Urinary bladder (tissue), 3 donors: ENCODE measurements at regions not wholly inside any gene's neighbourhood (a gene's known extent, or its start where the extent isn't known, plus 50 kb on each side); places are given as distances from the start of the nearest gene placed in this dataset.
"Not testable (repeated sequence)": the region's sequence is repeated elsewhere in the genome, so short reads cannot be mapped to it uniquely, and the experiment has no call there.

Experiments used
- DNase-seq: peaks from one replicate; pipeline ENCODE4 v3.0.0-alpha.2; 2015; ENCODE audit errors: extremely low spot score
- H3K27ac ChIP-seq: one replicate; pipeline ENCODE4 v1.5.1; 2013; ENCODE audit warnings: low read depth, mild to moderate bottlenecking, moderate library complexity
- H3K36me3 ChIP-seq: one replicate; pipeline ENCODE4 v1.6.1; 2013; ENCODE audit warnings: mild to moderate bottlenecking, moderate library complexity; ENCODE audit not compliant: insufficient read depth
- H3K4me1 ChIP-seq: one replicate; pipeline ENCODE4 v1.6.1; 2013; ENCODE audit warnings: mild to moderate bottlenecking, moderate library complexity; ENCODE audit not compliant: insufficient read depth
- H3K4me3 ChIP-seq: one replicate; pipeline ENCODE4 v1.5.1; 2013; ENCODE audit warnings: low read depth, low read length
- WGBS: extraction: QIAGEN DNeasy Blood & Tissue Kit; methylation state at CpG from one replicate; pipeline ENCODE4 v1.1.7; 2013; 5-methylcytosine and 5-hydroxymethylcytosine counted together
- donor health status: healthy with polysubstance abuse.
- donor health status: healthy.

DNA sequence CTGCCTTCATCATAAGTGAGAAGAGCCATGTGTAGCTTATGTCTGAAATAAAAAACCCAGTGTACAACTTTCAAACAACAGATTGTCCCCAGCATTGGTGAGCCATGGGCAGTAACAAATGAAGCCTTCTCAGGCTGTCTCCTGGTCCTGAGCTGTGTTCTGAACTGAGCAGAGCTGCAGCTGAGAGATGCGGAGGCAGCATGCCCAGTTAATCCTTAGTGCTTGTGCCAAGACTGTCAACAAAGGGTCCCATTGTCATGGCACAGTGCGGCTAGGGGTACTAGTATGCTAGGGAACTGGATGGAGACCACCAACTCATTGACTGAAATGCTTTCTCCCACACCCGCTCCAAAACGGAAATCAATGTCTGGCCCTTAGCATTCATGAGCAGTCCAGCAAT lies 154.3 kb downstream of the RMST start:
- Histone ChIP-seq H3K4me3 (no peak overlapping the region), H3K27ac (no peak overlapping the region), H3K36me3 (no peaks in the 10 kb centered on the region), H3K4me1 (no peaks in the 10 kb centered on the region)
- WGBS: 78% methylated on average over 4 of the region's 4 CpGs
- DNase-seq: no peak

GRCh38 chr12:97628962-97629361 lies 166.4 kb downstream of the RMST start:
- Histone ChIP-seq H3K4me1 (no peaks in the 10 kb centered on the region), H3K4me3 (no peak overlapping the region), H3K27ac (no peak overlapping the region), H3K36me3 (no peaks in the 10 kb centered on the region)
- DNase-seq: no peak

- no peak overlapping the region for H3K4me3 ChIP-seq
- DNase-seq: no peak
- H3K4me1 ChIP-seq: no peaks in the 10 kb centered on the region
These were observed 166.8 kb downstream of the RMST start for GRCh38 chr12:97629382-97629781.

GRCh38 chr12:97630356-97630755 lies 167.8 kb downstream of the RMST start:
- no peaks in the 10 kb centered on the region for H3K36me3 ChIP-seq
- 63% methylated on average over 2 of the region's 2 CpGs for WGBS
- no peak for DNase-seq

More at GRCh38 chr12:97629382-97629781, 166.8 kb downstream of the RMST start:
- Histone ChIP-seq H3K36me3 (no peaks in the 10 kb centered on the region), H3K27ac (no peak overlapping the region)

GRCh38 chr12:97630875-97631274 lies 168.3 kb downstream of the RMST start:
- WGBS: 34% methylated on average over 4 of the region's 4 CpGs
- Histone ChIP-seq H3K27ac (no peak overlapping the region), H3K36me3 (no peaks in the 10 kb centered on the region), H3K4me1 (no peaks in the 10 kb centered on the region), H3K4me3 (no peak overlapping the region)
- DNase-seq: no peak

More at GRCh38 chr12:97630356-97630755, 167.8 kb downstream of the RMST start:
- Histone ChIP-seq H3K4me3 (no peak overlapping the region), H3K27ac (no peak overlapping the region), H3K4me1 (no peaks in the 10 kb centered on the region)

DNA sequence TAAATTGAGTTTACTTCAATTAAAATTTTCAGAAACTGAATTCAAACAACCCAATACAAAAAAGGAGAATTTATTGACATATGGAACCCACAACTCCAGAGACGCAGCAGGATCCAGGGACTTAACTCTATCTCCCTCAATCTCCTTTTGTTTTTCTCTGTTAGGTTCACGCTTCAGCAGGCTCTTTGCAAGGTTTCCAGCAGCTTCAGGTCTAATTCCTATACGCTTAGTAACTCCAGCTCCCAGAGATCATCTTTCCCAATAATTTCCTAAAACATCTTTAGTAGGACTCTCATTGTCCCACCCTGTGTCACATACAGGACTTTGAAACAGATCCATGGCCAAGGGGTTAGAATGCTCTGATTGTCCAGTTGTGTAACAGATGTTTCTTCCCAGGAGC lies 175.2 kb downstream of the RMST start:
- no peak overlapping the region for H3K27ac ChIP-seq
- WGBS: 61% methylated on average over 3 of the region's 3 CpGs
- no peaks in the 10 kb centered on the region for H3K36me3 ChIP-seq
- H3K4me1 ChIP-seq: no peaks in the 10 kb centered on the region
- DNase-seq: no peak
- no peak overlapping the region for H3K4me3 ChIP-seq

DNA sequence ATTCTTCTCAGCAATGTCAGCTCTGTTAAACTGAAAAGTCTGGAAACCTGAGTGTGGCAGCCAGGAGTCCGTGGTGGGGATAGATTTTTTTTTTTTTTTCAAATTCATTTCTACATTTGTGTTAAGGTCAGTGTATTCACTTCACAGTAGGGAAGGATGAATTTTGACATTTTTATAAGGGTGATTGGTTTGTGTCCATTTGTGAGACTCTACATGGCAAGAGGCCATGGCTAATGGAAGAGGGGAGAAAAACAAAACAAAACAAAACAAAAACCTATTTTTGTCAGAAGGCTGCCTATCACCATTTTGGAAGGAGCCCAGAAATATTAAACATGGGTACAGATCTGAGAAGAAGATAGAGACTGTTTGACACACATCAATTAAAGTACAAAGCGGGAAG lies 176.1 kb downstream of the RMST start:
- H3K27ac ChIP-seq: no peak overlapping the region
- H3K4me1 ChIP-seq: no peaks in the 10 kb centered on the region
- no peak for DNase-seq
- 73% methylated on average over 2 of the region's 2 CpGs for WGBS
- H3K36me3 ChIP-seq: no peaks in the 10 kb centered on the region
- H3K4me3 ChIP-seq: no peak overlapping the region

DNA sequence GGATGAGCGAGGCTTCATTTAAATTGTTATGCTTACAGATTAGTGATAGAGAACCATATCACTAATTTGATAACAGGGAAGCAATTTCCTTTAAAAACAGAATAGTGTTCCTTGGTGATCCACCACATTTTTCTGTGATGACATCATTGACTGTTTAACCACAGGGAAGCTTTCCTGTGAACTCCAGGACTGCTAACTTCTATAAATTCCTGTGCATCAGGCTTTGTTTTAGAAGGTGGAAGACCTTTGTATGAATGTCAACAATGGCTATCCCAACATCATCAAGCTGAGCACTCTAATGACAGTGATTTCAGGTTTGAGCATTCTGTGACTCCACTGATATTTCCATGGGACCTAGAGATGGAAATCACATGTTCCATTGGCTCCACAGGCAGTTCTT lies 177.1 kb downstream of the RMST start:
- Histone ChIP-seq H3K4me1 (no peaks in the 10 kb centered on the region), H3K4me3 (no peak overlapping the region), H3K36me3 (no peaks in the 10 kb centered on the region), H3K27ac (no peak overlapping the region)
- 60% methylated on average over 1 of the region's 1 CpG for WGBS
- DNase-seq: no peak

DNA sequence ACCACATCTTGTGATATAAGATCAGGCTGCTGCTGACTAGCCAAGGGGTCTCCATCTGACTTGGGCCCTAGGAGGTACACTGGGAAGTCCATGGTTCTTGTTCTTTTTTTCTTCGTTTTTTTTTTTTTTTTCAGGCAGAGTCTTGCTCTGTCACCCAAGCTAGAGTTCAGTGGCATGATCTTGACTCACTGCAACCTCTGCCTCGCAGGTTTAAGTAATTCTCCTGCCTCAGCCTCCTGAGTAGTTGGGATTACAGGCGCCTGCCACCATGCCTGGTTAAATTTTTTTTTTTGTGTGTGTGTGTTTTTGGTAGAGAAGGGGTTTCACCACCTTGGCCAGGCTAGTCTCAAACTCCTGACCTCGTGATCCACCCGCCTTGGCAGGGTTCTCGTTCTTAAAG lies 178.2 kb downstream of the RMST start:
- 89% methylated on average over 6 of the region's 6 CpGs for WGBS
- Histone ChIP-seq H3K4me3 (no peak overlapping the region), H3K27ac (no peak overlapping the region), H3K36me3 (no peaks in the 10 kb centered on the region), H3K4me1 (no peaks in the 10 kb centered on the region)
- DNase-seq: no peak

DNA sequence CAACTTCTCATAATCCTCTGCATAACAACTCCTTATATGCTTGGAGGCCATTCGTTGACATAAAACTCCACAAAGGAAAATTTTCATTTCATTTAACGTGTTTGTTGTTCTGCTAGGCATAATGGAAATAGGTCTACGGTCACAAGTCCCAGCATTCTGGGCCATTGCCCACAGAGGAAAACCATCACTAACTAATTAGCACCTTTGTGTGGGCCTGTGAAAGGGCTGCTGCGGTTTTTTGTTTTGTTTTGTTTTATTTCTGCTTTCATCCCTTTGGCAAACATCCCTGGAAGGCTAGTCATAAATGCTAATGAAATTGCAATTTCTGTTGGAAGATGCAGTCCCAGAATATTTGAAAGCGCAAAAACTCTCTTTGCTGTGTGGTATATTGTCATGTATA lies 180.3 kb downstream of the RMST start:
- H3K4me1 ChIP-seq: no peaks in the 10 kb centered on the region
- no peak overlapping the region for H3K27ac ChIP-seq
- DNase-seq: no peak
- H3K36me3 ChIP-seq: no peaks in the 10 kb centered on the region
- WGBS: 64% methylated on average over 5 of the region's 5 CpGs
- H3K4me3 ChIP-seq: no peak overlapping the region

DNA sequence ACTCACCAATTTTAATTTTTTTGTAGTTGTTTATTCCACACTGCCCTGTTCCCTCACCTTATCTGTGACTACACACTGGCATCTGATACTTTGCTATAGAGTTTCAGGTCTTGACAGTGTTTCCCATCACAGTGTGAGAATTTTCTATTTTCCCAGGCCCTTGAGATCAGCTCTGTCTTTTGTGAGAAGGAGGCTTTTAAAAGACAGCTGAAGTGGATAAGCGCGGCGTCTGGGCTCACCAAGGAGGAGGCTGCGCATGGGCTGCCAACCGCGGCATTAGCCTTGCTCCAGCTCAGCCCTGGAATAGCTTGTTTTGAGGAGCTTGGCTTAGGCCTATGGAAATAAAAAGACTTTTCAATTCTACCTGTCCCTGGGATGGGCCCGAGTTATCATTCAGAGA lies 181.3 kb downstream of the RMST start:
- Histone ChIP-seq H3K27ac (no peak overlapping the region), H3K36me3 (no peaks in the 10 kb centered on the region), H3K4me1 (no peaks in the 10 kb centered on the region), H3K4me3 (no peak overlapping the region)
- 75% methylated on average over 7 of the region's 7 CpGs for WGBS
- DNase-seq: no peak

- no peaks in the 10 kb centered on the region for H3K36me3 ChIP-seq
- no peak overlapping the region for H3K27ac ChIP-seq
- WGBS: 63% methylated on average over 1 of the region's 1 CpG
- DNase-seq: no peak
- H3K4me1 ChIP-seq: no peaks in the 10 kb centered on the region
- H3K4me3 ChIP-seq: no peak overlapping the region
These were observed 183.1 kb downstream of the RMST start for GRCh38 chr12:97645726-97646125.

DNA sequence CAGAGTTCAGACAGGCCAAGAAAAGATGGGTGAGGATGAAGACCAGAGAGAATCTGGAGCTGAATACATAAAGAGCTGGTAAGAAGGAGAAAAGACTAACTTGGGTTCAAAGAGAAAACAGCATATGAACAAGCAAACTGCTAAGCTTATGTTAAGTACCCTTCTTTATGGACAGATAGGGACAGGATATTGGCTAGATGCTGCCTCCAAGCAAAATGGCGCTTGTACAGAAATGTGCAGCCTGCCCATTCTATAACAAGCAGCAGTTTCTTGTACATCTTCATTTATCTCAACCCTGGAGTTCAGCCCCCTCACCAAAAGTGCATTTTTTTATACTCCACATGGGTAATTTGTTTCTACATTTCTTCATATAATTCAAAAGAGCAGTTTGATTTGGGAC lies 184.5 kb downstream of the RMST start:
- no peak for DNase-seq
- Histone ChIP-seq H3K4me1 (no peaks in the 10 kb centered on the region), H3K4me3 (no peak overlapping the region), H3K27ac (no peak overlapping the region), H3K36me3 (no peaks in the 10 kb centered on the region)
- WGBS: 92% methylated on average over 1 of the region's 1 CpG

GRCh38 chr12:97650242-97650641 lies 187.6 kb downstream of the RMST start:
- no peak overlapping the region for H3K27ac ChIP-seq
- WGBS: 64% methylated on average over 2 of the region's 2 CpGs
- H3K4me3 ChIP-seq: no peak overlapping the region
- H3K4me1 ChIP-seq: no peaks in the 10 kb centered on the region
- DNase-seq: no peak
- H3K36me3 ChIP-seq: no peaks in the 10 kb centered on the region

- not testable (repeated sequence) for DNase-seq, H3K4me3 ChIP-seq, H3K27ac ChIP-seq, H3K36me3 ChIP-seq, H3K4me1 ChIP-seq
- 88% methylated on average over 17 of the region's 19 CpGs for WGBS
These were observed 193.9 kb downstream of the RMST start for GRCh38 chr12:97656548-97656947.
